NK-92 (cell line): ENCODE measurements at regions not wholly inside any gene's neighbourhood (a gene's known extent, or its start where the extent isn't known, plus 50 kb on each side); places are given as distances from the start of the nearest gene placed in this dataset.

ENCODE experiments used
- DNase-seq: peaks from one replicate; lab custom pipeline; 2025; ENCODE audit not compliant: unreplicated experiment; lab: John Stamatoyannopoulos, UW

DNA sequence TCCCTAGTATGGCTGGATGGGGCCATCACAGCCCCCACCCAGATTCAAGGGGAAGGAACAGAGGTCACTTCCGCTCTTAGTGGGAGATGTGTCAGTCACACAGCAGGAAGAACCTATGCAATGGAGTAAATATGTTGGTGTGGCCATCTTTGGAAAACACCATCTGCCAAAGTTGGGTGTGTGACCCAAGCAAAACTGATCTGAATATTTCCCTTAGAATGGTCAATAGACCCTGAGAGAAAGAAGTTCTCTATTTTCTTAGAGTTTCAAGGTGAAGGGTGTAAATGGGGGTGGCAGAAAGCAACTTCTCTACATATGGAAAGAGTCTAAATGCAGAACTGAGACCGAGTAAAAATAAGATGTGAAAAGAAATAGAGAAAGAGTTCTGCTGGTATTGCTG, 212.7 kb downstream of the ESM1 start:
- no peak for DNase-seq

DNA sequence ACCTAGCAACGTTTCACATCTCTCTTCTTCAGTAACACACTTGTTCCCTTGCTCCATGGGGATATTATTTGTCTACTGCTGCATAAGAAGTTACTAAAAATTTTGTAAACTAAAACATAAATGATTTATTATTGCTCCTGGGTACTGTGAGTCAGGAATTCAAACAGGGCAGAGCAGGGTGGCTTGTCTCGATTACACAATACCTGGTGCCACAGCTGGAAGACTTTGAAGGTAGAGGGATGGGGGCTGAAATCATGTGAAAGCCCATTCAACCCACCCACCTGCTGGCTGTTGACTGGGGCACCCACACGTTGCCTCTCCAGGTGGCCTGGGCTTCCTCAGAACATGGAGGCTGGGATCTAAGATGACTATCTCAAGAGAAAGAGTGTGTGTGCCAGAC, 213.2 kb downstream of the ESM1 start:
- DNase-seq: no peak

DNA sequence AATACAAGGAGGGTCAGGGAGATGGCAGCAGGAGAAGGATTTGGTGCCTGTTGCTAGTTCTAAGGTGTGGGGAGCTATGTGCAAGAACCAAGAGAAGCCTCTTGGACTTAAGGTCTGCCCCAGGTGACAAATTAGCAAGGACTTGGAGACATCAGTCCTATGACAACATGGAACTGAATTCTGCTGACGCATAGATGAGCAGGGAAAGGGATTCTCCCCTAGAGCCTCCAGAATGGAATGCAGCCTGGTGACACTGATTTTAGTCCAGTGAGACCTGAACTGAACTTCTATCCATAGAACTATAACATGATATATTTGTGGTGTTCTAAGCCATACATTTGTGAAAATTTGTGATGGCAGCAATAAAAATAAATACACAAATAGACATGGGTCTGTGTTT, 215.6 kb downstream of the ESM1 start:
- DNase-seq: no peak

DNA sequence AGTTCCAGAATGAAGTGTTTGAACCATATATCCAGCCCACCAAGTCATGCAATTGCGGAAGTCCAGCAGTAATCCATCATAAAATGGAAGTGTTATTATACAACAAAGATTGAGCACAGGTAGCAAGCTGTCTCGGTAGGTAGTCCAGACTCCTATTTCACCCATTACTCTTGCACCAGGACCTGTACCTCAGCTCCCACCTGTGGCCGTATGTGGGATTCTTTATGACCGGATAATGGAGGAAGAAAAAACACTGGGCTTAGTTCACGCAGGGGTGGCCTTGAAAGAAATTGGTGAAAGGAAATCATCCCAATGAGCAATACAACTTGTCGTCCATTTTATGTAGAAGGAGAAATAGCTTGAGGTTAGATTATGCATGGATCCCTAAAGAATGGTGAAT, 216.3 kb downstream of the ESM1 start:
- DNase-seq: no peak

- no peak for DNase-seq
These were observed 218.6 kb downstream of the ESM1 start for GRCh38 chr5:54766748-54767147.

GRCh38 chr5:54765165-54766028, 220.0 kb downstream of the ESM1 start:
- DNase-seq: no peak

DNA sequence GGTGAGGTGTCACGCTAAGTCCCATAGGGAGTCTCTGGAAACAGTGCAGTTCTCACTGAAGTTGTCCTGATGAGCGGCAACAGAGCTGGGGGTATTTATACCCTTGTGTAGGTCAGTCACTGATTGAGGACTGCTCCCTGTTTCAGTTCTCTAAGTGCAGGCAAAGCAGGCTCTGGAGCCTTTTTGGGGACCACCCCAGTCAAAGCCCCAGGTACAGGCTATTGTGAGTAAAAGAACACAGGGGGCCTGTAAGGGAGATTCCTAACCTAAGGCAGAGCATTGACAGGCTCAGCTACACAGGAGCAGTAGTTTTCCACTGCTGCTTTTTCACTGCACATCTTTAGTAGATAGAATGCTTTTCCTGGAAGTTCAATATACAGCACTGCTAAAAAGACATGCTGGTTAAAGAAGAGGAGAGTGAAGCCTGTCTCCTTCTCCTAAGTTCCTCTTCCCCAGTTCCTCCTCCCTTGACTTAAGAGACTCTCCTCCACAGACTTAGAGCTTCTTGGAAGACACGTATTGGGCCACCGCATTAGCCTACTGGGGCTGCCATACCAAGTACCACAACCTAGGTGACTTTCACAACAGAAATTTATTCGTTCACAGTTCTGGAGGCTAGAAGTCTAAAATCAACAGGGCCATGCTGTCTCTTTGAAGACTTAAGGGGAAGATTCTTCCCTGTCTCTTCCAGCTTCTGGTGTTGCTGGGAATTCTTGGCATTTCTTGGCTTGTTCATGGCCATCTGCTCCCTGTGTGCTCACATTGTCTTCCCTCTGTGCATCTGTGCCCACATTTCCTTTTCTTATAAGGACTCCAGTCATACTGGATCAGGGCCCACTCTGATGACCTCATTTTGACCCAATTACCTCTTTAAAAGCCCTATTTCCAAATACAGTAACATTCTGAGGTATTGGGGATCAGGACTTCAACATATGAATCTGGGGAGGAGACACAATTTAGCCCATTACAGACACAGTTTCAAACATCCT, 221.0 kb downstream of the ESM1 start:
- no peak for DNase-seq

GRCh38 chr5:54761213-54761701, 224.1 kb downstream of the ESM1 start:
- no peak for DNase-seq

DNA sequence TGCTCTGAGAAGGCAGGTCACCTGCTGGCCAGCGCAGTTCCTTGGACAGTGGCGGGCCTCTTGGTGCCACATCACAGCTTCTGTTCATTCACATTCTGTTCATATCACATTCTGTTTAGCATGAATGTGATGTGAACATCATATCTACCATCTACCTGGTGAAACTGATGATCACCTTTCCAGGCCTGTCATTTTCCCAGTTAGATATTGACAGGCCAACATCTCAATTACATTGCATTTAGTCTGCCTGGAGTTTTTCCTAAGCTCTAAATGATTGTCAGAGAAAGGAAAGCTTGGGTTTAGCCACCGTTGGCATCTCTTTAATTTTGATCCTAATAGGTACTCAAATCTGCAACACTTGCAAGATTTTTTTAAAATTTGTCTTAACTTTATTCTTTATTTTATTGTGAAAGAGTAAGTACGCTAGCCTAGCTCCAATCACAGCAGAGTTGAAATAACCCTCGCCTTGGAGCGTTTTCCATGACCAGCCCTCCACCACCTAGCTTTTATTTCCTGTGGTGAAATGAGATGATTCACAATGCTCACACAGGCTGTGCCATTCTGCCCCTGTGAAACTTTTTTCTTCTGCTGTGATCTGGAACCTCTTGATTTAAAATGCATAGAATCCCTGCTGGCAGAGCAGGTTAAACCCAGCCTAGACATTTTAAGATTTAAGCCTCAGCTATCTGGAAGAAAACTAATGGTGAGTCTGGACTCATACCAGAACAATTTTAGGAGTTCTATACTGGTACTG, 225.0 kb downstream of the ESM1 start:
- DNase-seq: no peak

DNA sequence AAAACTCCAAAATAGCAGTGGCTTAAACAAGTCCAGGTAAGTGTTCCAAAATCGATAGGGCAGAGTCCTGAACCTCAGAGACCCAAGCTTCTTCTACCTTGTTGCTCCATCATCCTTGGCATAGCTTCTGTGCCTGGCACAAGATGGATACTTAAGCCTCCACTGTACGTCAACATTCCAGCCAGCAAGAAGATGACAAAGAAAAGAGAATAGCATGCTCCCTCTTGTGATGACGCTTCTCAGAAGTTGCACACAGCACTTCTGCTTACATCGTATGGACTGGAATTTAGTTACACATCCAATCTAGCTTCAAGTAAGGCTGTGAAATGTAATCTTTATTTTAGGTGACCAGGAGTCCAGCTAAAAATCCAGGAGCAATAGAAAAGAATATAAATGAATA, 227.4 kb downstream of the ESM1 start:
- no peak for DNase-seq

GRCh38 chr5:54757541-54757940, 227.9 kb downstream of the ESM1 start:
- DNase-seq: no peak

GRCh38 chr5:54756796-54757402, 228.5 kb downstream of the ESM1 start:
- DNase-seq: no peak

DNA sequence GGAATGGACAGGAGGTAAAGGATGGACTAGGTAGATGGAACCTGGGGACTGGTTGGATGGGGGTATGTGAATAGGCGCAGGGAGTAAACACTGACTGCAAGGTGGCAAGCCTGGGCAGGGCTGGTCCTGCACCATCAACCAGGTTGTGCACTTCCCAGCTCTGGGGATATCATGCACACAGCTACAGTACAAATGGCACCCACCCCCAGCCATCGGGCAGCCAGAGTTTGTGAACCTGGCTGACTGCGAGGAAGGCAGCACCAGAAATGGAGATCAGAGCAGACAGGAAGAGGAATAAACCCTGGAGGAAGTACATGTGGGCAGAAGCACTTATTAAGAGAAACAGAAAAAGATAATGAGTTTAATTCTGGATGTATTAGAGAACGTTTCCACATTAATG, 229.1 kb downstream of the ESM1 start:
- no peak for DNase-seq

DNA sequence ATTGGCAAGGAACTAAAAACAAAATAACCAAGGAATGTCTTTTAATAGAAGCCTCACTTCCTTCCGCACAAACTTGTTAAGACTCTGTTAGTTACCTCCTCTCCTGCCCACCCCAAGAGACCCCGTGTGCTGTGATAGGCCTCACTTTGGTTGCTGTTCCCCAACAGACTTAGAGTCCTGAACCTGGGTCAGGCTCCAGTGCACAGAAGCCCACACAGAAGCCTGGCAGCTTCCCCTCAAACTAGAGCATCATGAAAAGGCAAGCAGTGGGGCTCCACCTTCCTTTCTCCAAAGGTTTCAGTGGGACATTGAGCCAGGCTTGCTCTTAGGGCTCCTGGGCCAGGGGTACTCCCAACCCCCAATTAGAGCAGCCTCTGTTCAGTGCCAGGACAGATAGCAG, 230.5 kb downstream of the ESM1 start:
- no peak for DNase-seq

DNA sequence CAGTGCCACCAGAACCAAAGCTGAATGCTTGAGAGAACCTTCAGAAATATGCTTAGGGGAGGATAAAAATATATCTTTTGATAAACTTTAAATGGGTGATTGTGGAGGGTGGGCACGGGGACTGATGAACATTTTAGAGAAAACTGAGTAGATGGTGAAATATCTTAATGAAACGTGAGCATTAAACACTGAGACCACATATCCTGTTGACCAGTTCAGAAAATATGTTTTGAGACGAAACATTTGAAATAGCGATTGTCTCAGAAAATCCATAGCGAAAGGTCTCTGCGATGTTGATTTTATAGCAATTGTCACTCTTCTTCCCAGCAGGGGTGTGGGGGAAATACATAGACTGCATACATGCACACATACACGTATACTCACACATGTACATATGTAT, 231.0 kb downstream of the ESM1 start:
- no peak for DNase-seq

- DNase-seq: no peak
These were observed 231.6 kb downstream of the ESM1 start for GRCh38 chr5:54753753-54754152.

DNA sequence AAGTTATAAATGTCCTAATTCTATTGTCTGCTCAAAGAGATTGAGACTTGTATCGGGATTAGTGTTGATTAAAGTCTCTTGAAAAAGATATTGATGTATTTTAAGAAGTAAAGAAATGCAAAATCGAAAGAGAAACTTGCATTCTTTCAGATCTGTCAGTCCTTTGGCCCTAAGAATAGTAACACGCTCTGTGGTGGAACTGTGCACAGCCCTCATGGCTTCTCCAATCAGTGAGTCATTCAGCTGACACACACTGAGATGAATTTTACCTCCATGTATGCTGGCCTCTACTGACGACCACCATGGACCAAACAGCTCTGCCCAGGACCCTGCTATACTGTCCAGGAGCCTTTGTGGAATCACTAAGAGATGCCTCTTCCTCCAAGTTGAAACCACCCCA, 232.4 kb downstream of the ESM1 start:
- no peak for DNase-seq

GRCh38 chr5:54748527-54748926, 231.0 kb downstream of the SNX18 start:
- DNase-seq: no peak

GRCh38 chr5:54746777-54747398, 229.3 kb downstream of the SNX18 start:
- no peak for DNase-seq

GRCh38 chr5:54746346-54746745, 228.8 kb downstream of the SNX18 start:
- DNase-seq: no peak
